ENCODE measurements at regions not wholly inside any gene's neighbourhood (a gene's known extent, or its start where the extent isn't known, plus 50 kb on each side); places are given as distances from the start of the nearest gene placed in this dataset.
"Not testable (repeated sequence)": the region's sequence is repeated elsewhere in the genome, so short reads cannot be mapped to it uniquely, and the experiment has no call there.

GRCh38 chr1:99371413-99371812 is 107.1 kb downstream of the PLPPR4 start:
- H3K27me3 ChIP-seq (ENCODE audit: control insufficient read depth, insufficient read depth, low read length), result no peaks in the 10 kb centered on the region
- DNase-seq (ENCODE audit: low read depth), result no peak
- TF ChIP-seq CTCF (IDR thresholded peaks at IDR 0.05; ENCODE audit: insufficient read depth, low read length, poor library complexity, severe bottlenecking), result no peak

GRCh38 chr1:99374109-99374508 is 109.8 kb downstream of the PLPPR4 start:
- Histone ChIP-seq H3K36me3 (ENCODE audit: control insufficient read depth, insufficient read depth, low read length) (no peaks in the 10 kb centered on the region), H3K27me3 (ENCODE audit: control insufficient read depth, insufficient read depth, low read length) (no peaks in the 10 kb centered on the region), H3K4me3 (ENCODE audit: low read depth, low read length) (no peak overlapping the region)
- DNase-seq (ENCODE audit: low read depth), result no peak
- TF ChIP-seq CTCF (IDR thresholded peaks at IDR 0.05; ENCODE audit: insufficient read depth, low read length, poor library complexity, severe bottlenecking), result no peak

More at GRCh38 chr1:99371413-99371812, 107.1 kb downstream of the PLPPR4 start:
- H3K36me3 ChIP-seq (ENCODE audit: control insufficient read depth, insufficient read depth, low read length), result no peaks in the 10 kb centered on the region
- H3K4me3 ChIP-seq (ENCODE audit: low read depth, low read length), result no peak overlapping the region

- DNase-seq (ENCODE audit: low read depth); H3K36me3 ChIP-seq (ENCODE audit: control insufficient read depth, insufficient read depth, low read length); H3K27me3 ChIP-seq (ENCODE audit: control insufficient read depth, insufficient read depth, low read length); H3K4me3 ChIP-seq (ENCODE audit: low read depth, low read length): not testable (repeated sequence)
Observed at GRCh38 chr1:99374693-99375092, 110.4 kb downstream of the PLPPR4 start.

GRCh38 chr1:99384021-99384420 is 119.7 kb downstream of the PLPPR4 start:
- Histone ChIP-seq H3K4me3 (ENCODE audit: low read depth, low read length) (no peak overlapping the region), H3K27me3 (ENCODE audit: control insufficient read depth, insufficient read depth, low read length) (no peaks in the 10 kb centered on the region), H3K36me3 (ENCODE audit: control insufficient read depth, insufficient read depth, low read length) (no peaks in the 10 kb centered on the region)
- no peak for TF ChIP-seq CTCF (IDR thresholded peaks at IDR 0.05; ENCODE audit: insufficient read depth, low read length, poor library complexity, severe bottlenecking)
- DNase-seq (ENCODE audit: low read depth), result no peak

- no peaks in the 10 kb centered on the region for H3K36me3 ChIP-seq (ENCODE audit: control insufficient read depth, insufficient read depth, low read length)
- no peak for DNase-seq (ENCODE audit: low read depth)
- no peak for TF ChIP-seq CTCF (IDR thresholded peaks at IDR 0.05; ENCODE audit: insufficient read depth, low read length, poor library complexity, severe bottlenecking)
- no peak overlapping the region for H3K4me3 ChIP-seq (ENCODE audit: low read depth, low read length)
- H3K27me3 ChIP-seq (ENCODE audit: control insufficient read depth, insufficient read depth, low read length), result no peaks in the 10 kb centered on the region
Observed at GRCh38 chr1:99385852-99386251, 121.6 kb downstream of the PLPPR4 start.

- H3K4me3 ChIP-seq (ENCODE audit: low read depth, low read length), result no peak overlapping the region
- no peaks in the 10 kb centered on the region for H3K36me3 ChIP-seq (ENCODE audit: control insufficient read depth, insufficient read depth, low read length)
- TF ChIP-seq CTCF (IDR thresholded peaks at IDR 0.05; ENCODE audit: insufficient read depth, low read length, poor library complexity, severe bottlenecking), result no peak
- DNase-seq (ENCODE audit: low read depth), result no peak
- no peaks in the 10 kb centered on the region for H3K27me3 ChIP-seq (ENCODE audit: control insufficient read depth, insufficient read depth, low read length)
Observed at GRCh38 chr1:99396389-99396788, 132.1 kb downstream of the PLPPR4 start.
